Fibroblast of the aortic adventitia (primary cell): ENCODE measurements at regions not wholly inside any gene's neighbourhood (a gene's known extent, or its start where the extent isn't known, plus 50 kb on each side); places are given as distances from the start of the nearest gene placed in this dataset.
A peak's percentile ranks its signal among the peaks of the same experiment; 100 is the strongest.

Experiments used
- DNase-seq: peaks from one replicate; pipeline ENCODE4 v3.0.0-alpha.2; 2010; ENCODE audit warnings: low read depth
- H3K4me3 ChIP-seq: 2 replicates; pipeline ENCODE4 v1.5.1; 2011; ENCODE audit warnings: low read depth, mild to moderate bottlenecking, control low read depth, low read length, moderate library complexity
- TF ChIP-seq, protein P1 (sequence below): IDR thresholded peaks from 2 replicates; pipeline ENCODE4 v1.5.1; 2011; ENCODE audit warnings: mild to moderate bottlenecking, low read length, control low read depth, inconsistent platforms; ENCODE audit not compliant: insufficient read depth

DNA sequence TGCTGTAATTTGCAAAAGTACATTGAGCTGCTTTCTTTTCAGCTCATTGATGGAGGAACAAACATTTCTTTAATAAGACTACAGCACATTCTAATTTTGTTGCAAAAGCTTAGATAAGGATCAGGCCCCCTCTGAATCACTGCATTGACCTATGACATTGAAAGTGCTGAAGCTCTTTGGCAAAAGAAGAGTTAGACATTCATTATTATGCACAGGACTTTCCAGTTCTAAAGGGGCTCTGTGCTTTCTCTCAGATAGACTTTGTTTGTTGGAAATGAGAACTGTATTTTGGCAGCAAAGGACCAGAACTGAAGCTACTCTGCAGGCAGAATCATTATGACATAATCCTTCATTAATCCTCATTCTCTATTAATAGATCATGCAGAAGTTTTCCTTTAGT lies 252.9 kb upstream of the SOX2 start:
- no peak overlapping the region for H3K4me3 ChIP-seq
- TF ChIP-seq, protein P1, sequence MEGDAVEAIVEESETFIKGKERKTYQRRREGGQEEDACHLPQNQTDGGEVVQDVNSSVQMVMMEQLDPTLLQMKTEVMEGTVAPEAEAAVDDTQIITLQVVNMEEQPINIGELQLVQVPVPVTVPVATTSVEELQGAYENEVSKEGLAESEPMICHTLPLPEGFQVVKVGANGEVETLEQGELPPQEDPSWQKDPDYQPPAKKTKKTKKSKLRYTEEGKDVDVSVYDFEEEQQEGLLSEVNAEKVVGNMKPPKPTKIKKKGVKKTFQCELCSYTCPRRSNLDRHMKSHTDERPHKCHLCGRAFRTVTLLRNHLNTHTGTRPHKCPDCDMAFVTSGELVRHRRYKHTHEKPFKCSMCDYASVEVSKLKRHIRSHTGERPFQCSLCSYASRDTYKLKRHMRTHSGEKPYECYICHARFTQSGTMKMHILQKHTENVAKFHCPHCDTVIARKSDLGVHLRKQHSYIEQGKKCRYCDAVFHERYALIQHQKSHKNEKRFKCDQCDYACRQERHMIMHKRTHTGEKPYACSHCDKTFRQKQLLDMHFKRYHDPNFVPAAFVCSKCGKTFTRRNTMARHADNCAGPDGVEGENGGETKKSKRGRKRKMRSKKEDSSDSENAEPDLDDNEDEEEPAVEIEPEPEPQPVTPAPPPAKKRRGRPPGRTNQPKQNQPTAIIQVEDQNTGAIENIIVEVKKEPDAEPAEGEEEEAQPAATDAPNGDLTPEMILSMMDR = no peak
- peak; percentile 32 for DNase-seq

GRCh38 chr3:181457756-181458155 lies 254.0 kb upstream of the SOX2 start:
- TF ChIP-seq, protein P1 = no peak
- no peak overlapping the region for H3K4me3 ChIP-seq
- DNase-seq = no peak

- DNase-seq = peak; percentile 22
- TF ChIP-seq, protein P1 = no peak
- no peak overlapping the region for H3K4me3 ChIP-seq
Observed at GRCh38 chr3:181457190-181457589, 254.5 kb upstream of the SOX2 start.

GRCh38 chr3:181455276-181455675 lies 256.4 kb upstream of the SOX2 start:
- DNase-seq = no peak
- H3K4me3 ChIP-seq = no peak overlapping the region
- TF ChIP-seq, protein P1 = no peak

- DNase-seq = no peak
- H3K4me3 ChIP-seq = no peak overlapping the region
- TF ChIP-seq, protein P1 = no peak
Observed at GRCh38 chr3:181454451-181455027, 257.2 kb upstream of the SOX2 start.

- TF ChIP-seq, protein P1 = no peak
- no peak for DNase-seq
Observed at GRCh38 chr3:181446741-181447140, 265.0 kb upstream of the SOX2 start.

DNA sequence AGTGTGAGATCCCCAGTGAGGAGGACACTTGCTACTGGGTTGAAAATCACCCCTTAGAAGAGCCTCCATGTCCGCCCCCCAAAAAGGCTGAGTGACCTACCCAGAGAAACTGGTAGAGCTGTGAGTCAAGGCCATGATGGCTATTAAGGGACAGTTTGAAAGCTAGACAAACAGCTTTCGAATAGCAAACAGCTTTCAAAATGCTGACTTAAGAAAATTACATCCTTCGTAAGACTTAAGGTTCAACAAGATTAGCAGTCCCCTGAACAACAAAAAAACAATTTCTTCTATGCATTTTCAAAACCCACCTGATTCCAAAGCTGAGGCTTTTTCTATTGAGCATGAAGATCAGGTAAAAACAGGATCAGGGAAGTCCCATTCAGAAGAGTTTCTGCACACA lies 269.7 kb upstream of the SOX2 start:
- no peak for DNase-seq
- H3K4me3 ChIP-seq = no peak overlapping the region
- TF ChIP-seq, protein P1 = no peak

More at GRCh38 chr3:181446741-181447140, 265.0 kb upstream of the SOX2 start:
- no peak overlapping the region for H3K4me3 ChIP-seq
